NCI-H2196 (cell line): ENCODE measurements at regions not wholly inside any gene's neighbourhood (a gene's known extent, or its start where the extent isn't known, plus 50 kb on each side); places are given as distances from the start of the nearest gene placed in this dataset.
"Not testable (repeated sequence)": the region's sequence is repeated elsewhere in the genome, so short reads cannot be mapped to it uniquely, and the experiment has no call there.

Experiments used
- DNase-seq: peaks from one replicate; lab custom pipeline; 2025; ENCODE audit not compliant: unreplicated experiment; lab: John Stamatoyannopoulos, UW

DNA sequence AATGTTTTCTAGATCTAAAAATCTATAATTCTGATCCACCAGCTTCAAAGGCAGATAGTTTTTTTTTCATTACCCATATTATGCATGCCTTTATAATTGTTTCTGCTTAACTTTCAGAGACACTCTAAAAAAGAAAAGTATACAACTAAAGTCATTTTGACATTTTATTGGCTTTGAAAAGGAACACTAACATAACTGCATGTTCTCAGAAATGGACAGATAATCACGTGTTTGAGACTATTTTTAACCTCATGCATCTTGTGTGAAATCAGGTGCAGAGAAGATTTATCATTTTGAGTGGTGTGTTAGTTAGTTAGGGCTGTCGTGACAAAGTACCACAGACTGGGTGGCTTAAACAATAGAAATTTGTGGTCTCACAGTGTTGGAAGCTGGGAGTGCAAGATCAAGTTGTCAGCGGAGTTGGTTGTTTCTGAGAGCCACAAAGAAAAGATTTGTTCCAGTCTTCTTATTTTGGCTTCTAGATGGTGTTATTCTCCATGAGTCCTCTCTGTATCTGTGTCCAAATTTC lies 841.4 kb upstream of the LRATD1 start:
- no peak for DNase-seq

DNA sequence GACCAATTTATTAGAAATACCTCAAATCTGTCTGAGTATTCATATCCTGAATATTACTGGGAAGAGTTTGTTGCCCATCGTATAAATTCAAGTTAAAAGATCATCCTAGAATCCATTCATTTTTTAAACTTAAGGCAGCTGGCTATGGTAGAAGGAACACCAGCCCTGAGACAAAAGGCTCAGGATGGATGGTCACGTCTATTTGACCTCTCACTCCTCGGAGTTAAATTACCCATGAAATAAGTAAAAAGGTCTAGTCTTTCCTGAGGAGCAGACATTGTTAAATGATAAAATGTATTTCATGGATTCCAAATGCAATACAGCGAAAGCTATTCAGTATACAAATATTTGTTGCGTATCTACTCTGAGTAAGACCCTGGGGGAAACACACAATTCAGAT lies 826.0 kb upstream of the LRATD1 start:
- DNase-seq, result no peak

DNA sequence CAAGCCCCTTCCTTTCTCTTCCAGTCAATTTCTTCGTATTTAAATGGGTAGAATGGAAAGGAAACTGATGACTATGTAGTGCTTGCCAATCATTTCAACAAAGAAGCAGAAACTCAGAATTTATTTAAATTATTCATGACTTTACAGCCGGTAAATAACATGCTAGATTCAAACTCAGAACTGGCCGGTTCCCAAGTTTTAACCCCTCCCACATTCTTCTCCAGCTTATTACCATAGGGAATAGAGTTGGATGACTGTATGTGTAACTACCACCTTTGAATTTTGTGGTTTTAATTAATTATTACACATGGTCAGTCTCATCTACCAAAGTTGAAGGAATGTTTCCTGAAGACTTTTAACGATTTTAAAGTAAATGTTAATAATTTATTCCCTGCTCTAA lies 819.3 kb upstream of the LRATD1 start:
- no peak for DNase-seq

DNA sequence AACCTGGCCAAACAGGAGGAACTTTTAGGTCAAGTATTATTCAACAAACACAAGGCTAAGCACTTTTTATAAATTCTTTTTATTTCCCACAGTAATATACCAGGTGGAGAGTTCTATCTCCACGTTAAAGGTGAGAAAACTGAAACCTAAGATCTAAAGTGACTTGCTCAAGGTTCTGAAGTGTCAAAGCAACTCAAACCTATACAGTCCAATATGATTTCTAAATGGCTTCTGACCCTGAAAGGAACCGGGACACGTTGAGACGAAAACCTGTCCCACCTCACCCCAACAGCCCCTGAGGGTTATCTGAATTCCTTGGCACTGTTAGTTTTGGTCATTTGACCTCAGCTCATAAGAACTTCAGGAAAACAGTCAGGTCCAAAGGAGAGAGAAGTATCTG lies 814.5 kb upstream of the LRATD1 start:
- no peak for DNase-seq

DNA sequence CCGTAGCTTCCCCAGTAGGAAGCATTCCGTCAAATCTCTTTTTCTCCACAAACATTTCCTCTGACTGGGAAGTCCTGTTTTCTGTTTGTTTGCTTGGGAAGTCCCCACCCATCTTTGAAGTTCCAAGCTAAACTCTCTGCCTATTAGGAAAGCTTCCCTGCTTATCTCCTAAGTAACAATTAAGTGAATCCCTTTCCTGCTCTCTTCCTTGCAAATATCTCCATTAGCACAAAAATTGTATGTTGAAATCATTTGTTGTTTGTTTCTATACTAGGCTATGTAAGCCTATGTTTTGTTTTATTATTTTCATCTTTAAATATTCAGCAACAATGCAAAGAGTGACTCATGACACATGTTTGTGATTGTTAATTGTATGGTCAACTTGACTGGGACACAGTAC lies 812.6 kb upstream of the LRATD1 start:
- no peak for DNase-seq

DNA sequence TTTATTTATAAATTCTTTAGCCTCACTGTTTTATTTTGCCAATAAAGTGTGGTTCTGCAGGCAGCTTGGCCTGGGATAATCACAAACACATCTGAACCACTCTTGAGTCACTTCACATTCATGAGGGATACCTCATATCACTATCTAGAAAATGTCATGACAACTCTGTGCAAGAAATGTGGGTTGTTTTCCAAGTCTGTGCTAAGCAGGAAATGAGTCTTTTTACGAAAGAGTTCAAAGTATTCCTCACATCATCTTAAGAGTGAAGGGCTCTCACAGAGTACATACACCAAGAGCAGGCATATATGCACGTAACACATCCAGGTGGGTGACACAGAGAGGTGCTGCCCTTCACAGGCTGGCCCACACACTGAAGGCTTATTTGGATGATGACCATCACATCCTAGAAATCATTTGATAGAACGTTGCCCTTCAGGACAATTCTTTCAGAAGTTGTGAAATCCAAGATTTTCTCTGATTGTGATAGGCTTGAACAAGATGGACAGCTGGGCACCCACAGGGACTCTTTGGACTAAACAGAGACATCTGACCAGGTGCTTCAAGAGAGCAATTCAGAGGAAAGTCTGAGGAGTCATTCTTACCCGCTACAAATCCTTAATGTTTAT lies 811.1 kb upstream of the LRATD1 start:
- no peak for DNase-seq

DNA sequence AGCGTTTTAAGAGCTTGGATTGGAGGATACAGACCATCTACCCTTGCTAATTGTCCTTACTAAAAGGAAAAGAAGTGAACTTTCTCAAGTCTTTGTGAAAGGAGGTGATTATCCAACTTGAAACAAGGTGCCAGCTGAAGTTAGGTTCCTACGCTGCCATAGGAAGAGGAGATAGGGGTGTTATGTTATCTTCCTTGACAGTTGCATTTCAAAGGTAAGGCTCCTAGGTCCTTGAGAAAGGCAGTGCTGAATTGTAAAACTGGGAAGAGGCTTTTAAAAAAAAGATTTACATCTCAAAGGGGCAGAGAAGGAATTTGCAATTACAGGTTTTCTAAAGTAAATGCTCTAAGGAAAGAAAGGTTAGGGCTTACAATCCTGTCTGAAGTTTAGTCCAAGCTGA lies 810.2 kb upstream of the LRATD1 start:
- no peak for DNase-seq

DNA sequence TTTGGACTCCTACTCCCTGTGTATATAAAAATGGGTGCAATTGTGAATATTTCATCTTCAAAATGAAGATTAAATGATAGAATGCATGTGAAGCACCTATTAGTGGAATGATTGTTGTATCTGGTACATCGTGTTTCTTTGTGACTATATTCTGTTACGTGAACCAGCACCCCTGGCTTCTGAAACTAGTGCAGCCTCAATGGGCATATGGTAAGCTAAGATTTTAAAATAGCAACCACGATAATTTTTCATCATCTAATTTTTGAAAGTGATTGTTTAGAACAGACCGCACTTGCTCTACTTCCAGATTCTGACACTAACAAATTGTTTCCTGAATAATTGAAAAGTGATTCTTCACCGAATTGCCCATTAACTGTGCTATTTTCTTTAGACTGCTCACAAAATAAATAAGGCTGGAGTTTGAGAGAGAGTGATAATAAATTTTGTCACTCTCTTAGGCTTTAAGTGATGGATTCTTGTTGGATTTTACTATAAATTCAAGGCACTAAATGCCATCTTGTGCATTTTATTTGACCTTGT lies 806.1 kb upstream of the LRATD1 start:
- DNase-seq, result no peak

DNA sequence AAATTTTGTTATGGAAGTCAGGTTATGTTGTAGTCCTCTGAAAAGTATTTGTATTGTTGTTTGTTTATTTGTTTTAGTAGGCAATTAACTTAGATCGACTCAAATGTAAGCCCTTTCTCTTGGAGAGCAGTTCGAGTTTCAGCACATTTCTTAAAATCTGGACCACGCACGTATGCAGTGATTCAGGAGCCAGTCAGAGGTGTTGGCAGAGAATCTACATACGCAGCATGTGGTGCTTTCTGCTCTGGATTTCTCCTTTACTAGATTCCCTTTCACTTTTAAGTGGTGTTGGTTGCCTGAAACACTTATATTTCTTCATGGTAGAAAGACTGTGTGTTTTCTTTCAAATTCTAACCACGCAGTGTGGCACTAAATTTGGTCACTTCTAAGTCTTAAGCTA lies 773.9 kb upstream of the LRATD1 start:
- no peak for DNase-seq

DNA sequence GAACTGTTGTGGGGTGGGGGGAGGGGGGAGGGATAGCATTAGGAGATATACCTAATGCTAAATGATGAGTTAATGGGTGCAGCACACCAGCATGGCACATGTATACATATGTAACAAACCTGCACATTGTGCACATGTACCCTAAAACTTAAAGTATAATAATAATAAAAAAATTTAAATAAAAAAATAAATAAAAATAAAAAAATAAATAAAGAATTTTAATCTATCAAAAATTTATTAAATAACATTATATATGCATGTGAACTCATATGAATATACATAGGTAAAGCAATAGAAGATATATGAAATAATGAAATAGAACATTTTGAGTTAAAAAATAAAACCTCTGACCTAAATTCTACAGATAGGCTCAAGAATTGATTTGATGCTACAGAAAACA lies 764.2 kb upstream of the LRATD1 start:
- not testable (repeated sequence) for DNase-seq

DNA sequence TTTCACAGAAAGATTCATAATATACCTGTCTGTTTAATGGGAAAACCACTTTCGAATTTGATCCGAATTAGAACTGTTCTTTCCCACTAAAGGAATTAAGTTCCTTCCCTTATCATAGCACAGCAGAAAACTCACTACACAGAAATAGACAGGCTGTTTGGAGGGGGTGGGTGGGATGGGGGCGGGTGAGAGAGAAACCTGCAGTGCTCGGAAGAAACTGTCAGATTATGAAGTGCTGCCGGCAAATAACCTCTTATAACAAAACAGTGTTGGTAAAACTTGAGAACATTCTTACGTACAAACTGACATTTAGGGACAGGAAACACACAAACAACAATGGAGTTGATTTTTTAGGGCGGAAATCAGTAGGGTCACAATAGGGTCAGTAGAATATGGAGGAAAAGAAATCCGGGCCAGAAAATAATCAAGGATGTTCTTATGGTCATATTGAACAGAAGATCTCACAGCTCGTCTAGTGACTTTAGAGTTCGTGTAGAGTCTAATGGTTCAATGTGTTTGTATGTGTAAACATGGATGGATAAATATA lies 756.0 kb upstream of the LRATD1 start:
- no peak for DNase-seq

DNA sequence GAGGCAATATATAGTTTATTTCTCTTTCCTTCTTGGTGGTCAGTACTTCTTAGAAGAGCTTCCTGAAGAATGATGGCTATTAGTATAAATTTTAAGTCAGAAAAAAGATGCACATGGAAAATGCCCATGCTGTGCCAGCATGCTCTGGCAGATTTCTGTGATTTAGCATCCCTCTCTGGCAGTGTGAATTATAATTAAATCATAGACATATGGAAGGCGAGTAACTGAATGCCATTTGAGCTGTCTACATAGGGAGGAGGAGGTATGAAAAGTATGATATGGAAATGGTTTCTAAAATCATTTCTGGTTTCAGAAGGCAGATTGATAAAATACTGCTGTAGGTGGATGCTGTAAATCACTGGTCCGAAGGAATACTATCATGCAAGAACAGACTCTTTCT lies 754.9 kb upstream of the LRATD1 start:
- no peak for DNase-seq

DNA sequence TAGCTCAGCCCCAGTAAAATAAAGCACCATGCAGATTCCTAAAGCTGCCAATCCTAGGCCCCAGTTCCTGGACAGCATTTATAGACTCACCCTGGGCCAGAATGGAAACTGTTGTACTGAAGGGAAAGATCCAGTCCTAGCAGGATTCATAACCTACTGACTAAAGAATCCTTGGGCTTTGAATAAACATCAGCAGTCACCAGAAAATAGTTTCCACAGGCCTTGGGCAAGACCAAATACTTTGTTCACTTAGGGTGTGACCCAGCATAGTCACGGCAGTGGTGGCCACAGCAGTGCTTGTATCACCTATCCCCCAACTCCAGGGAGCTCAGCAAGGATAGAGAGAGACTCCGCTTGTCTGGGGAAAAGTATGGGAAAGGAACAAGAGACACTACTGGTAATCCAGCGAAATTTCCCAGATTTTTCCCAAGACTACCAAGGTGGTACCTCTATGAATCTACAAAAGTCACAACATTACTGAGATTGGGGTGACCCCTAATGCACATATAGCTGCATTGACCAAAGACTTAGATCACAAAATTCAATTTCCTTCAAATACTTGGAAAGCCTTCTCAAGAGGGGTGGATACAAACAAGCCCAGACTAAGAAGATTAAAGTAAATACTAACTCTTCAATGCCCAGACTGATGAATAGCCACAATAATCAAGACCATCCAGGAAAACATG lies 748.1 kb upstream of the LRATD1 start:
- DNase-seq, result no peak

DNA sequence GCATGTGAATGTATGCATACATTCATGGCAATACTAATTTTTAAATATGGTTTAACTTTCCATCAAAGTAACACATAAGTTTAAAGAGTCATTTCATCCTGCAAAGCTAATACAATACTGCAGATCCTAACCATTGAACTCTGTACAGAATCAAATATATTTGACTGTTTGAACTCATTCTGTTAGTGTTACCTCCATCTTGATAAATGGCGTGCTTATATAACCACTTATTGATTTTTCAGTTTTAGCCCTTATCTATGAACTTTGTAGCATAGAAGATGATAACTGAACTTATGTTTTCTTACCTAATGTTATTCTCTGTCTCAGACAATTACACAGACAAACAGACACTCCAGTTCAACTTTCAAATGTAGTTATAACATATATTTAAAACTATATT lies 731.0 kb upstream of the LRATD1 start:
- no peak for DNase-seq

DNA sequence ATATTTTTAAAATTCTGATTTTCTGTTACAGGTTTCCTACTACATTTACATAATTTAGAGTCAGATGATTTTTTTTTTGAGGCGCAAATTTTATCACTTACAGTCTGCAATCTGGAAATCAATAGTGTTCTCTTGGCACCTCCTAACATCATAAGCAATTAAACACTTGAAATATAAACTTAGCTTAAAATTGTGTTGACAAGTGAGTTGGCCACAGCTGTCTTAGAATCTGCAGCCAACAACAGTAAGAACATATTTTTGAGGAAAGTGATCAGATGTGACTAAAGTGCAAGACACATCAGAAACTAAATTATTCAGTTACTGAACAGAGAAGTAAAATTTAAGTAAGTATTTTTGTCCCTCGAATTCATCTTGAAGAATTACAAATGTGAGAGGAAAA lies 726.7 kb upstream of the LRATD1 start:
- no peak for DNase-seq

DNA sequence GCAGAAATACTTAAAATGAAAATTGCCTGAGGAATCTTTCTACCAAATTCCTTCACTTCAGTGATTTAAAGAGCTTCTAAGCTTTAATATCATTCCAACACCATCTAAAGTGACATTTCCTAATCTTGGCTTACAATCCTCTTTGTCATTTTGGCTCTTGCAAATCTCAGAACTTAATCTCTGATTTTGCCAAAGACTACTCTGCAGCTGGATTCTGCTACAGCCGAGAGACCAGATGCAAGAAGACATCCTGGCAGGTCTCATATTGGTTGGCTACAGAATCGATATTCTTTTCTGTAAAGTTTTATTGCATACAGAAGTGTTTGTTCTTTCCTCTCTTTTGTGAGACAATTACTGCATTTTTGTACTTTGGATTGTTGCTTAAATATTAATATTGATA lies 716.5 kb upstream of the LRATD1 start:
- DNase-seq, result no peak

DNA sequence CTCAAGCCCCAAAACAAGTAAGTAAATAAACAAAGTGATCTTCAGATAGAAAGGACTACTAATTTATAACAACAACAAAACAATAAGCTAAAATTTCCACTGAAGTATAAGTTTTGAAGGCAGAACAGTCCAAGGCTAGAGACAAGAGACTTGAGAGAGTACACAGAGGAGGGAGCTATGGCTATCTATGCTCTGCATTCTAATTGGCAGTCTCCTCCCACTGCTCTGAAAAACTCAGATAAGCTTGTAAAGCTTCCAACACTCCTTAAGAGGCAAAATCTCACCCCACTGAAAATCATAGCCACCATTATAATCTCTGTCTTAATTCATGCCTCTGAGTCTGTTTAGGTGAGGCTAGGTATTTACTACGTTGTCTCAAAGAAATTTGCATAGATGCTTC lies 714.6 kb upstream of the LRATD1 start:
- no peak for DNase-seq

DNA sequence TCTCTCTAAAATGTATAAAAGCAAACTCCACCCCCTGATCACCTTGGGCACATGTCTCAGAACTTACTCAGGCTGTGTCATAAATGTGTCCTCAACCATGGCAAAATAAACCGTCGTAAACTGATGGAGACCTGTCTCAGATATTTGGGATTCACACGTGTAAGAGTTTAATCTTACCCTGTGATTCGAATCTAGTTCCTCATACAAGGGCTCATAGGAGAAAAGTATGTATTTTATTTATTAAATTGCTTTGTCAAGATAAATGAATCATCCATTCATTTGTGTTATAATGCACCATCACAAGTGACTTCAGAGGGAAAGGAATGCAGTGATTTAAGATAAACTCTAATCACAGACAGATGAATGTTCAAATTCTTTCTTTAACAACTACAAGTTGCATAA lies 712.5 kb upstream of the LRATD1 start:
- no peak for DNase-seq

DNA sequence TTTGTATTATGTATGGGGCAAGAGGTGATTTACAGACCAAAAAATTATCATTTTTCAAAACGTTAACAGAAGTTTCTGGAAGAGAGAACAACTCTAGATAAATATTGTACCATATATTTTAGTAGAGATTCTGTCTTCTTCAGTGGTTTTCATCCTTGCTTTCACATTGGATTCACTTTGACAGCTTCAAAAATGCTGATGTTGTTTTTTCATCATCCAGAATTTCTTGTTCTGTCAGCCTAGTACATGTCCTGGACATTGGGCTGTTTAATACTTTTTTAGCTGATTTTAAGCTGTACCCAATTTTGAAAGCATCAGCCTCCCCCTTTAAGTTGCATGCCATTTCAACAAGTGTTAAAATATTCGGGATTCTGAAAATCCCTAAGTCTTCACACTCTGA lies 711.3 kb upstream of the LRATD1 start:
- no peak for DNase-seq

DNA sequence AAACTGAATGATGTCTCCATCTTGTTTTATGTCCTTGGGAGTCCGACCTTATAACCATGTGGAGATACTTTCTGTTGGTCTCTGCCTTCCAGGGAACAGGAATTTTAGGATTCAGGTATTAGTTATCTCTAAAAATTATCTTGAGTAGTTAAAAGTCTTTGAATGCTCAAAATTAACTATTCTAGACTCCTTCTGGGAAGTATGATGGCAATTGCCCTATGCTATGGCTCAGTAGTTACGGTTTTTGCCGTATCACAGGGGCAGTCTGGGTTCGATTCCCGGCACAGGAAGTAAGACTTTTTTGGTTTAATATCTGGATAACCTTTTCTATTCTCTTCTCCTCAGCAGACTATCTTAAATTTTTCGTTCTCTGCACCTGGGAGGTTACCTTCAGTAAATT lies 708.7 kb upstream of the LRATD1 start:
- DNase-seq, result no peak

DNA sequence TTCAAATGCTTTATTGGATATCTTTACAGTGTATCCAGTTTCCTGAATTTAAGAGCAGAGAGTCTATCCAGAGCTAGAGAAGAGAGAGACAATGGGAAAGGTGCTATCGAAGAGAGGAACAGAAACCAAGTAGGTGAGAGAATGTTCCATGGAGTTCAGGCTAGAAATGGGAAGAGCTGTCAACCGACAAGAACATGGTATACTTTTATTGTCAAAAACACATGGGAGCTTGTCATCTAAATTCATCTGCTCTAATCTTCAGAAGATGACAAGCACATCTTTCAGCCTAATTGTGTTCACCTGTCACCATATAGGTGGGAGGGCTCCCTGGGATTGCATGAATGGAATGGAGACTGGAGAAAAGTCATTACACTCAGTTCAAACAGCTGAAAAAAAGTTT lies 690.4 kb upstream of the LRATD1 start:
- no peak for DNase-seq

DNA sequence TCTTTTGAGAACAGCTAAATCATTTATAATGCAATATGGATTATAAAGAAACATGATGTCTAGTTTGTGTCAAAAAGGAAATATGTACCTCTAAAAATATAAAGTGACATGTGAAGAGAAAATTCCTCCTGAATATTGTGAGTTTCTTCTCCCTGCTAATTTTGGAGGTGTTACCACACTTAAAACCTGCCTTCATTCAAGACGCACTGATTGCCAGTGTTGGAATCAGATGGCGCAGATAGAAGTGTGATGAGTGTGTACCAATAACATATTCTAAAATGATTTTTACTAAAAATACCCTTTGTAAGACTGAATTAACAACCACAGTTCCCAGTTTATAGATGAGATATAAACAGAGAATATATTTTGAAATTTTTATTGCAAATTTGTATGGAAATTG lies 681.8 kb upstream of the LRATD1 start:
- DNase-seq, result no peak
